Parathyroid adenoma (tissue), 2 donors: ENCODE measurements at regions not wholly inside any gene's neighbourhood (a gene's known extent, or its start where the extent isn't known, plus 50 kb on each side); places are given as distances from the start of the nearest gene placed in this dataset.

ENCODE experiments used
- H2AFZ ChIP-seq: fragments of 300-600 bp; sonication (generic); one replicate; pipeline ENCODE4 v1.7.0; 2017; ENCODE audit warnings: antibody characterized with exemption, mild to moderate bottlenecking
- H3K27ac ChIP-seq: fragments of 300-600 bp; sonication (generic); one replicate; pipeline ENCODE4 v1.7.0; 2017
- H3K27me3 ChIP-seq: fragments of 300-600 bp; sonication (generic); one replicate; pipeline ENCODE4 v1.7.0; 2017; ENCODE audit warnings: low read length; ENCODE audit not compliant: control insufficient read depth, insufficient read depth
- H3K36me3 ChIP-seq: fragments of 300-600 bp; sonication (generic); one replicate; pipeline ENCODE4 v1.7.0; 2017; ENCODE audit warnings: low read length; ENCODE audit not compliant: control insufficient read depth, insufficient read depth
- H3K4me1 ChIP-seq: fragments of 300-600 bp; sonication (generic); one replicate; pipeline ENCODE4 v1.7.0; 2017; ENCODE audit warnings: control low read depth
- H3K4me2 ChIP-seq: fragments of 300-600 bp; sonication (generic); one replicate; pipeline ENCODE4 v1.7.0; 2017; ENCODE audit warnings: low read length
- H3K4me3 ChIP-seq: fragments of 300-600 bp; sonication (generic); one replicate; pipeline ENCODE4 v1.7.0; 2017; ENCODE audit warnings: low read depth, low read length
- H3K79me2 ChIP-seq: fragments of 300-600 bp; sonication (generic); one replicate; pipeline ENCODE4 v1.7.0; 2017; ENCODE audit warnings: control low read depth
- H3K9ac ChIP-seq: fragments of 300-600 bp; sonication (generic); one replicate; pipeline ENCODE4 v1.7.0; 2017; ENCODE audit warnings: mild to moderate bottlenecking
- H3K9me3 ChIP-seq: fragments of 300-600 bp; sonication (generic); one replicate; pipeline ENCODE4 v1.7.0; 2017; ENCODE audit warnings: low read length; ENCODE audit not compliant: control insufficient read depth
- TF ChIP-seq, protein P1 (sequence below): fragments of 300-600 bp; sonication (generic); IDR thresholded peaks from one replicate; pipeline ENCODE4 v1.7.0; 2017; ENCODE audit warnings: antibody characterized with exemption, mild to moderate bottlenecking
- donor health status: primary hyperparathyroidism.

DNA sequence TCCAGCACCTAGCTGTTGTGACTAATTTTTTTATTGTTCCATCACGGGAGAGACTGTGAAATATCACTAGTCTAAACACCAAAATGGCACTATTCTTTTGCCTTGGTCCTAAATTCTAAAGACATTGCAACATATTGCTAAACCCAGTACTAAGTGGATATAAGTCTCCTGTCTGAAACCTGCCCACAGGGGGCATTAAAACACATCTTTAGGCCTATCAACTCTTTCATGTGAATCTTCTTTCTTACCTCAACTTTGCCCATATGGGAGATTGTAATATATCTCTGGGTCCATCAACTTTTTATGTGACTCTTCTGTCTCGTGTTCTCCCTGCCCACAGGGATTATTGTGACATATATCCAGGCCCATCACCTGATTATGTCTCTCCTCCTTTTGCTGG lies 317.2 kb downstream of the RPS4Y2 start:
- Histone ChIP-seq H2AFZ (no peak overlapping the region), H3K4me1 (no peaks in the 10 kb centered on the region), H3K36me3 (no peaks in the 10 kb centered on the region), H3K27ac (no peak overlapping the region), H3K79me2 (no peaks in the 10 kb centered on the region), H3K4me2 (no peak overlapping the region), H3K9me3 (no peaks in the 10 kb centered on the region), H3K9ac (no peak overlapping the region), H3K4me3 (no peak overlapping the region), H3K27me3 (no peaks in the 10 kb centered on the region)
- TF ChIP-seq, protein P1, sequence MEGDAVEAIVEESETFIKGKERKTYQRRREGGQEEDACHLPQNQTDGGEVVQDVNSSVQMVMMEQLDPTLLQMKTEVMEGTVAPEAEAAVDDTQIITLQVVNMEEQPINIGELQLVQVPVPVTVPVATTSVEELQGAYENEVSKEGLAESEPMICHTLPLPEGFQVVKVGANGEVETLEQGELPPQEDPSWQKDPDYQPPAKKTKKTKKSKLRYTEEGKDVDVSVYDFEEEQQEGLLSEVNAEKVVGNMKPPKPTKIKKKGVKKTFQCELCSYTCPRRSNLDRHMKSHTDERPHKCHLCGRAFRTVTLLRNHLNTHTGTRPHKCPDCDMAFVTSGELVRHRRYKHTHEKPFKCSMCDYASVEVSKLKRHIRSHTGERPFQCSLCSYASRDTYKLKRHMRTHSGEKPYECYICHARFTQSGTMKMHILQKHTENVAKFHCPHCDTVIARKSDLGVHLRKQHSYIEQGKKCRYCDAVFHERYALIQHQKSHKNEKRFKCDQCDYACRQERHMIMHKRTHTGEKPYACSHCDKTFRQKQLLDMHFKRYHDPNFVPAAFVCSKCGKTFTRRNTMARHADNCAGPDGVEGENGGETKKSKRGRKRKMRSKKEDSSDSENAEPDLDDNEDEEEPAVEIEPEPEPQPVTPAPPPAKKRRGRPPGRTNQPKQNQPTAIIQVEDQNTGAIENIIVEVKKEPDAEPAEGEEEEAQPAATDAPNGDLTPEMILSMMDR: no peak

DNA sequence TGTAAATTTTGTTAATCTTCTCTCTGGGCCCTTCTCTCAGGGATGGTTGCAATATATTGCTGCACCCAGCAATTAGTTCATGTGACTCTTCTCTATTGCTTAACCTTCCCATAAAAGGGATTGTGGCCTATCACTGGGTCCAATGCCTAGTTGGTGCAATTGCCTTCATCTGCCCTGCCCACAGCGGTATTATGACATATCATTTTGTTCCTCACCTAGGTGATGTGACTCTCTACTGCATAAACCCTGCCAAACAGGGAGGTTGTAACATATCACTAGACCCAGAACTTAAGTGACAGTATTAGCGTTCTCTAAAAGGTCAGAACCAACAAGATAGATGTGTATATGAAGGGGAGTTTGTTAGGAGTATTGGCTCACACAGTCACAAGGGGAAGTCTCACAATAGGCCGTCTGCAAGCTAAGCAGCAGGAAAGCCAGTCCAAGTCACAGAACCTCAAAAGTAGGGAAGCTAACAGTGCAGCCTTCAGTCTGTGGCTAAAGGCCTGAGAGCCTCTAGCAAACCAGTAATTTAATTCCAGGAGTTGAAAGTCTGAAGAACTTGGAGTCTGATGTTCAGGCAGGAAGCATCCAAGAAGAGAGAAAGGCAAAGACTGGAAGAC lies 317.8 kb downstream of the RPS4Y2 start:
- Histone ChIP-seq H2AFZ (no peak overlapping the region), H3K27me3 (no peaks in the 10 kb centered on the region), H3K9me3 (no peaks in the 10 kb centered on the region), H3K9ac (no peak overlapping the region), H3K36me3 (no peaks in the 10 kb centered on the region), H3K27ac (no peak overlapping the region), H3K79me2 (no peaks in the 10 kb centered on the region), H3K4me1 (no peaks in the 10 kb centered on the region), H3K4me2 (no peak overlapping the region), H3K4me3 (no peak overlapping the region)
- TF ChIP-seq, protein P1: no peak

DNA sequence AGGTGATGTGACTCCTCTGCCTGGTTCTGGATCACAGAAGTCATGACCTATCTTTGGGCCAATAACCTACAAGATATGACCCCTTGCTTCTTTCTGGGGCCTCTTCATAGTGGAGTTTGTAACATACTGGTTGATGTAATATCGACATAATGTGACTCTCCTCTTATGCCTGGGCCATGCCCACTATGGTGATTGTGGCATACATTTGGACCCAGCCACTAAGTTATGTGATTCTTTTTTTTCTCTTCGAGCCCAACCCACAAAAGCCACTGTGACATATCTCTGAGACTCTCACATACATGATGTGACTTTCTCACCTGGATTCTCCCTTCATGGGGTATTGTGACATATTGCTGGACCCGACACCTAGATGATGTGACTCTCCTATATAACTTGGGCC lies 319.8 kb downstream of the RPS4Y2 start:
- Histone ChIP-seq H3K9ac (no peak overlapping the region), H3K27ac (no peak overlapping the region), H3K36me3 (no peaks in the 10 kb centered on the region)

DNA sequence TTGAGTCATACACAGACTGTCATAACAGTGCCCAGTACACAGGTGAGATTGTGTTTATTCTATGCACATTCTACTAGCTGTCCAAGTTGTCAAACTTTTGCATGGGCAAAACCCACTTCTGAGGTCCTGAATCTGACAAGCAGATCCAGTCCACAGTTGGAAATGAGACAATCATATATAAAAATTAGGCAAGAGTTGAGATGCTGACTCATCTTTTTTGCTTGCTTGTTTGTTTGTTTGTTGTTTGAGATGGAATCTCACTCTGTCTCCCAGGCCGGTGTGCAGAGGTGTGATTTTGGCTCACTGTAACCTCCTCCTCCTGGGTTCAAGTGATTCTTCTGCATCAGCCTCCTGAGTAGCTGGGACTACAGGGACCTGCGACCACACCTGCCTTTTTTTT lies 323.8 kb downstream of the RPS4Y2 start:
- Histone ChIP-seq H3K9ac (no peak overlapping the region), H3K36me3 (no peaks in the 10 kb centered on the region), H3K4me1 (no peaks in the 10 kb centered on the region), H3K27ac (no peak overlapping the region), H3K4me3 (no peak overlapping the region), H3K4me2 (no peak overlapping the region), H3K27me3 (no peaks in the 10 kb centered on the region), H3K9me3 (no peaks in the 10 kb centered on the region), H2AFZ (no peak overlapping the region), H3K79me2 (no peaks in the 10 kb centered on the region)
- TF ChIP-seq, protein P1: no peak

More for the DNA sequence above, 319.8 kb downstream of the RPS4Y2 start:
- no peaks in the 10 kb centered on the region for H3K4me1 ChIP-seq
- no peaks in the 10 kb centered on the region for H3K9me3 ChIP-seq
- no peak overlapping the region for H3K4me3 ChIP-seq
- H3K79me2 ChIP-seq: no peaks in the 10 kb centered on the region
- TF ChIP-seq, protein P1: no peak
- H3K4me2 ChIP-seq: no peak overlapping the region
- no peak overlapping the region for H2AFZ ChIP-seq
- no peaks in the 10 kb centered on the region for H3K27me3 ChIP-seq
